ENCODE measurements at regions not wholly inside any gene's neighbourhood (a gene's known extent, or its start where the extent isn't known, plus 50 kb on each side); places are given as distances from the start of the nearest gene placed in this dataset.
A peak's percentile ranks its signal among the peaks of the same experiment; 100 is the strongest.

GRCh38 chr5:10140195-10140973 lies 109.3 kb downstream of the ATPSCKMT start:
- Histone ChIP-seq H4K20me1 (ENCODE audit: insufficient read depth) (no peaks in the 10 kb centered on the region), H2AFZ (no peak overlapping the region), H3K27ac (no peak overlapping the region), H3K9ac (no peak overlapping the region), H3K4me2 (ENCODE audit: unreplicated experiment) (no peak overlapping the region), H3K79me2 (ENCODE audit: insufficient read depth) (no peaks in the 10 kb centered on the region), H3K36me3 (ENCODE audit: low read depth) (no peaks in the 10 kb centered on the region), H3K9me3 (ENCODE audit: low read depth) (no peaks in the 10 kb centered on the region), H3F3A (ENCODE audit: insufficient read depth) (no peaks in the 10 kb centered on the region), H3K9me2 (ENCODE audit: insufficient read depth) (no peaks in the 10 kb centered on the region), H3K4me3 (no peak overlapping the region), H3K27me3 (replicated peaks; ENCODE audit: insufficient read depth) (no peaks in the 10 kb centered on the region), H3K4me1 (ENCODE audit: insufficient read depth) (no peaks in the 10 kb centered on the region)
- in situ Hi-C loops (cut with MboI) = loop anchor here (10.0 kb wide), 1 partner anchor 596 kb away; the partner anchor contains the start of gene SEMA5A
- TF ChIP-seq EZH2 (IDR thresholded peaks at IDR 0.05; ENCODE audit: insufficient read depth, poor library complexity, severe bottlenecking) (no peak), EZH2phosphoT487 (IDR thresholded peaks at IDR 0.05; ENCODE audit: insufficient read depth, low read depth) (no peak)
- WGBS, 2 experiments (ENCODE audit: low coverage in 1 of 2, low lambda C conversion rate in 2 of 2, missing lambda C conversion rate in 2 of 2) = 67 to 68% methylated on average over 5 of the region's 5 CpGs
- peak; percentile 36 for DNase-seq

- H3K9me2 ChIP-seq (ENCODE audit: insufficient read depth) = no peaks in the 10 kb centered on the region
- TF ChIP-seq EZH2phosphoT487 (IDR thresholded peaks at IDR 0.05; ENCODE audit: insufficient read depth, low read depth) (no peak), EZH2 (IDR thresholded peaks at IDR 0.05; ENCODE audit: insufficient read depth, poor library complexity, severe bottlenecking) (no peak)
- in situ Hi-C loops (cut with MboI) = no loop called here
- peak; percentile 2 for DNase-seq
- H3K9ac ChIP-seq = no peak overlapping the region
- no peaks in the 10 kb centered on the region for H3K4me1 ChIP-seq (ENCODE audit: insufficient read depth)
- WGBS, 2 experiments (ENCODE audit: low coverage in 1 of 2, low lambda C conversion rate in 2 of 2, missing lambda C conversion rate in 2 of 2) = 54 to 56% methylated on average over 18 of the region's 18 CpGs
- no peaks in the 10 kb centered on the region for H4K20me1 ChIP-seq (ENCODE audit: insufficient read depth)
- no peaks in the 10 kb centered on the region for H3K27me3 ChIP-seq (replicated peaks; ENCODE audit: insufficient read depth)
- H3K27ac ChIP-seq = no peak overlapping the region
- H3K79me2 ChIP-seq (ENCODE audit: insufficient read depth) = no peaks in the 10 kb centered on the region
- no peaks in the 10 kb centered on the region for H3F3A ChIP-seq (ENCODE audit: insufficient read depth)
- H3K4me3 ChIP-seq = no peak overlapping the region
- H3K4me2 ChIP-seq (ENCODE audit: unreplicated experiment) = no peak overlapping the region
- no peaks in the 10 kb centered on the region for H3K36me3 ChIP-seq (ENCODE audit: low read depth)
- H3K9me3 ChIP-seq (ENCODE audit: low read depth) = no peaks in the 10 kb centered on the region
- H2AFZ ChIP-seq = 0 out of 2 replicates have a peak overlapping the region, but pooled peaks have one; percentile 5
Observed at GRCh38 chr5:10138395-10139057, 111.2 kb downstream of the ATPSCKMT start.

GRCh38 chr5:10133830-10134229 lies 115.9 kb downstream of the ATPSCKMT start:
- Histone ChIP-seq H3K27me3 (replicated peaks; ENCODE audit: insufficient read depth) (no peaks in the 10 kb centered on the region), H3K9me2 (ENCODE audit: insufficient read depth) (no peaks in the 10 kb centered on the region), H3K27ac (no peak overlapping the region), H3K4me2 (ENCODE audit: unreplicated experiment) (no peak overlapping the region), H3K36me3 (ENCODE audit: low read depth) (no peaks in the 10 kb centered on the region), H3K4me3 (no peak overlapping the region), H3F3A (ENCODE audit: insufficient read depth) (no peaks in the 10 kb centered on the region), H3K9ac (no peak overlapping the region), H4K20me1 (ENCODE audit: insufficient read depth) (no peaks in the 10 kb centered on the region), H2AFZ (no peak overlapping the region), H3K4me1 (ENCODE audit: insufficient read depth) (no peaks in the 10 kb centered on the region), H3K9me3 (ENCODE audit: low read depth) (no peaks in the 10 kb centered on the region), H3K79me2 (ENCODE audit: insufficient read depth) (no peaks in the 10 kb centered on the region)
- TF ChIP-seq EZH2 (IDR thresholded peaks at IDR 0.05; ENCODE audit: insufficient read depth, poor library complexity, severe bottlenecking) (no peak), EZH2phosphoT487 (IDR thresholded peaks at IDR 0.05; ENCODE audit: insufficient read depth, low read depth) (no peak)
- WGBS, 2 experiments (ENCODE audit: low coverage in 1 of 2, low lambda C conversion rate in 2 of 2, missing lambda C conversion rate in 2 of 2) = 18 to 21% methylated on average over 2 of the region's 2 CpGs
- in situ Hi-C loops (cut with MboI) = no loop called here
- peak; percentile 47 for DNase-seq

- H3K4me3 ChIP-seq = no peak overlapping the region
- H3K9me3 ChIP-seq (ENCODE audit: low read depth) = no peaks in the 10 kb centered on the region
- no peaks in the 10 kb centered on the region for H4K20me1 ChIP-seq (ENCODE audit: insufficient read depth)
- in situ Hi-C loops (cut with MboI) = no loop called here
- H3K4me1 ChIP-seq (ENCODE audit: insufficient read depth) = no peaks in the 10 kb centered on the region
- 22 to 29% methylated on average over 3 of the region's 3 CpGs for WGBS, 2 experiments (ENCODE audit: low coverage in 1 of 2, low lambda C conversion rate in 2 of 2, missing lambda C conversion rate in 2 of 2)
- H3K9ac ChIP-seq = no peak overlapping the region
- H3K9me2 ChIP-seq (ENCODE audit: insufficient read depth) = no peaks in the 10 kb centered on the region
- no peaks in the 10 kb centered on the region for H3F3A ChIP-seq (ENCODE audit: insufficient read depth)
- H3K36me3 ChIP-seq (ENCODE audit: low read depth) = no peaks in the 10 kb centered on the region
- no peak for DNase-seq
- no peak for TF ChIP-seq EZH2 (IDR thresholded peaks at IDR 0.05; ENCODE audit: insufficient read depth, poor library complexity, severe bottlenecking)
- TF ChIP-seq EZH2phosphoT487 (IDR thresholded peaks at IDR 0.05; ENCODE audit: insufficient read depth, low read depth) = no peak
- H3K79me2 ChIP-seq (ENCODE audit: insufficient read depth) = no peaks in the 10 kb centered on the region
- H3K4me2 ChIP-seq (ENCODE audit: unreplicated experiment) = no peak overlapping the region
- no peak overlapping the region for H3K27ac ChIP-seq
- no peak overlapping the region for H2AFZ ChIP-seq
- H3K27me3 ChIP-seq (replicated peaks; ENCODE audit: insufficient read depth) = no peaks in the 10 kb centered on the region
Observed at GRCh38 chr5:10130881-10131280, 118.8 kb downstream of the ATPSCKMT start.

All from GM23248 (cell line).